NOMO-1 (cell line): ENCODE measurements at regions not wholly inside any gene's neighbourhood (a gene's known extent, or its start where the extent isn't known, plus 50 kb on each side); places are given as distances from the start of the nearest gene placed in this dataset.
"Not testable (repeated sequence)": the region's sequence is repeated elsewhere in the genome, so short reads cannot be mapped to it uniquely, and the experiment has no call there.

ENCODE experiments used
- DNase-seq, 2 experiments: peaks; one replicate each; lab custom pipeline; 2025; ENCODE audit not compliant: unreplicated experiment in 2 of 2; lab: John Stamatoyannopoulos, UW

DNA sequence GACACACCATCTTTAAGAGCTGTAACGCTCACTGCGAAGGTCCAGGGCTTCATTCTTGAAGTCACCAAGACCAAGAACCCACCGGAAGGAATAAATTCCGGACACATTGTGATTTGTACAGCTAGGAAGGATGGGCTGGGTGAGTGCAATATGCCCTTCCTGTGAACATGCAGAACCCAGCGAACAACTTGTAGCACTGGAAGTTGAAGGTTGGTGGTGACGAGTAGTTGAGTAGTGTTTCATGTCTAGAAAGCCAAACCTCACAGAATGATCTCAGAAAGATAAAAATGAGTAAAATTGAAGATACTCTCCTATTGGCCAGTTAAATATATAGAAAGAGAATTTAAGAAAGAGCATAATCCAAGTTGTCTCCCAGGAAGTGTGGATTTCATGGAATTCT, 462.2 kb upstream of the CFAP20DC start:
- no peak for DNase-seq

DNA sequence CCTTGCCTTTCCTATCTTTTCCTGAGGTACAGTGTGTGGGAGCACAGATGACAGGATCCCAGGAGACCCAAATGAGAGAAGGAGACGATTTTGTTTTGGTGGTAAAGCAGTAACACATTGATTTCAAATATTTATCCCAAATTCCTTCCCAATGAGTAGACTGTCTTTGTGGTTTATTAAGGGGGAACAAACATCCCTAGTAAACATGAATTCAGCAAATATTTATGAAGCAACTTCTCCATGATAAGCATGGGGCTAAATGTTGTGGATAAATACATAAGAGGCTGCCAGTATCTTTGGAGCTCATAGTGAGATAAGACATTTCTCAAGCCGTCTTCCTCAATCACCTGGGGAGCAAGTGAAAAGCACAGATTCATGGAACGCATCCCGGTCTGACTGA, 460.8 kb upstream of the CFAP20DC start:
- no peak for DNase-seq

DNA sequence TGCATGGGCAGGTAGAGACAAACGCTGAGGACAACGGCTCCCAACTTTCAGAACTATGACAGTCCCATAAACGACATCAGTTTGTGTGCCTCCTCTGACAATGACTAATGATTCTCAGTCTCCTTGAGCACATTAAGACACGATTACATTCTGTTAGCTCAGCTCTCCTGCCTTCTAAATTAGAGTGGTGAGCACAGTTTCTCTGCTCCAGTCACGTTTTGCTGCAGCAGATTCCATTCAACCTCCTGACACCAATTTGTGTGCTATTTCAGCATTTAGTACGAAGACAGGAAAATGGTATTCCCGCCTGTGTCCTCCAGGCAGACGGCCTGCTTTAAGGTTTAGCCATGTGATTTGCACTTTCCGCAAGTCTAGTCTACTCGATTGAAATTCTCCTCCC, 458.4 kb upstream of the CFAP20DC start:
- no peak for DNase-seq

DNA sequence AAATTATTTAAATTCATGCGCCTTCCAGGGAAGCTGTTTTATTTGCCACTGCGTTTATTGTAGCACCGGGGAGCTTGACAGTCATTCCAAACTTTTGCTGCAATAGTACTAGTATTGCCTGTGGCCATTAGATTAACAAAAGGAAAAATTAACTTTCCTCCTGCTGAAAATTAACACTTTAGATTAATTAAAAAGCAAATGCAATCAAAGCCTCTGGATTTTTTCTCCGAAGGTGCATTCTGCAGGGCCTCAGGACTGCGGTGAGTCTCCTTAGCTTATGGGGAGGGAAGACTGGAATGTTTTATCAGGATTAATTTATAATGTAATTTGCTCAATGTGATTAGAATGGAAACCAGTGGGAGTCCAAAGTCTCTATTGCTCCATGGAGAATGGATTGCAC, 456.4 kb upstream of the CFAP20DC start:
- no peak for DNase-seq

DNA sequence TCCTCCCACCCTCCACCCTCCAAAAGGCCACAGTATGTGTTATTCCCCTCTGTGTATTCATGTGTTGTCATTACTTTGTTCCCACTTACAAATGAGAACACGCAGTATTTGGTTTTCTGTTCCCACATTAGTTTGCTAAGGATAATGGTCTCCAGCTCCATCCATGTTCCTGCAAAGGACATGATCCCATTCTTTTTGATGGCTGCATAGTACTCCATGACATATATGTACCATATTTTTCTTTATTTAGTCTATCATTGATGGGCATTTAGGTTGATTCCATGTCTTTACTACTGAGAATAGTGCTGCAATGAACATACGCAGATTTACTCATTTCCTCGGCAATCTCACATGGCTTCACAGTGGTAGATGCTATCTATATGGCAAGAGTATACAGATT, 453.6 kb upstream of the CFAP20DC start:
- DNase-seq, result no peak

DNA sequence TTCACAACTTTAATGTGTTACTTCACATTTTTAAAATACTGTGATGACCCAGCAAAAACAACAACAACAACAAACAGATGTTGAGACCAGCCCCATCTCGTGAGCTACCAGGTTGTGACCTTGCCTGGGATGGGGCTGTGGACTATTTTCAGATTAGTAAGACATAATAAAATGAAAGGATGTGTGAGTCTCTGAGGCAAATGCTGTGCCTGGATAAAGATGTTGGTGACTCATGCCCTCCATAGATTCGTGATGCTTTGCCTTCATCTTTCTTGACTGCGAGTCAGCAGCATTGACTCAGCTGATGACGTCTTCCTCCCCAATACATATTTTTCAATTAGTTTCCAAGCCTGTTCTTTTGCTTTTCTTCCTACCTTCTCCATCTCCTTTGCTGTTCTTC, 453.0 kb upstream of the CFAP20DC start:
- no peak for DNase-seq

DNA sequence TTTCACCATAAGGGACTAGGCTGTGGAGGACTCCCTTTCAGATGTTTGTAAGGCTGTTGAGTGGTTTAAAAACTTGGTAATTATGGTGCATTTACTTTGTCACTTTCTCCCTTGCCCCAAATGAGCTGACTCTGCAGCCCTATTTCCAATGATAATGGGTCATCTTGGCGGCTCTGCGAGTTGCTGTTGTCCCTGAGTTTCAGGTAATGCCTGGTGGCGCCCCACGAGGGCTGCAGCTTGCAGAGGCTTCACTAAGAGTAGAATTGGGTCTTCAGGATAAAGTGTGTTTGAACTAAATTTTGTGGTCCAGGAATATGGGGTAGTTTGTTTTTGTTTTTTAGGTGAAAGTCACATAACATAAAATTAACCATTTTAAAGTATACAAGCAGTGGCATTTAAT, 450.1 kb upstream of the CFAP20DC start:
- no peak for DNase-seq

DNA sequence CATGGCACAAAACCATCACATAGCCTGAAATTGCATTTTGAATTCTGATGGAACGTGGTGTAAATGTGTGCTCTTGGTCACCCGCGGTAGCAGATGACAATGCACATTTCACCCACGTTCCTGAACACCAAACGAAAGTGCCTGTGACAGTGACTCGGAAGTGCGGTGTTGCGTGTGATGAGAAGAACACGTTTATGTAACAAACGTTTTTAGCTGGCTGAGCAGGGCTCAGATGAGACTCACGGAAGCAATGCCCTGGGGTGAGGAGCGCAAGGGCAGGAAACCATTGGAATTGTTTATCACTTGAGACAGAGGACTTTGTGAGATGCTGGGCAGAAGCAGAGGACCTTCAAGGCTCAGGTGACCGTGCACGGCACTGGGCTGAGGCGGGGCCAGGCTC, 449.2 kb upstream of the CFAP20DC start:
- no peak for DNase-seq

DNA sequence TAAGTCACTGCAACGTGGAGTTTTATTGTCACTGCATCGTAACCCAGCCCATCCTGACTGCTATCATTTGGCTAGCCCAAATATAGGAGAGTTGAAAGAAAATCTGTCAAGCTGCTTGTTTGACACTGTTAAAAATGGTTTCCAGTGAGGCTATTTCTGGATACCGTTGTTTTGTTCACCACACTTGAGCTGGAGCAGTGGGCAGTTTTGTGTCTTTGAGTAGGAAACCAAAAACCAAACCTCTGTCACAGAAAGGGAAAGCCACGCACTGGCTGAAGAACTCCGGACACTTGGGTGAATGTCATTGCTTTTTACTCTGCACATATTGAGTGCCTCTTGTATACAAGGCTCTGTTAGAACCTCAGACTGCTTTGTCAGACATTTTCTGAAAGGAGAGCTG, 446.4 kb upstream of the CFAP20DC start:
- no peak for DNase-seq

DNA sequence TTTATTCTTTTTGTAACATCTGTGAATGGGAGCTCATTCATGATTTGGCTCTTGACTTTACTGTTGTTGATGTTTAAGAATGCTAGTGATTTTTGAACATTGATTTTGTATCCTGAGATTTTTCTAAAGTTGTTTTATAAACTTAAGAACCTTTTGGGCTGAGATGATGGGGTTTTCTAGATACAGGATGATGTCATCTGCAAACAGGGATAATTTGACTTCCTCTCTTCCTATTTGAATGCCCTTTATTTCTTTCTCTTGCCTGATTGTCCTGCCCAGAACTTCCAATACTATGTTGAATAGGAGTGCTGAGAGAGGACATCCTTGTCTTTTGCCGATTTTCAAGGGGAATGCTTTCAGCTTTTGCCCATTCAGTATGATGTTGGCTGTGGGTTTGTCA, 445.1 kb upstream of the CFAP20DC start:
- not testable (repeated sequence) for DNase-seq

DNA sequence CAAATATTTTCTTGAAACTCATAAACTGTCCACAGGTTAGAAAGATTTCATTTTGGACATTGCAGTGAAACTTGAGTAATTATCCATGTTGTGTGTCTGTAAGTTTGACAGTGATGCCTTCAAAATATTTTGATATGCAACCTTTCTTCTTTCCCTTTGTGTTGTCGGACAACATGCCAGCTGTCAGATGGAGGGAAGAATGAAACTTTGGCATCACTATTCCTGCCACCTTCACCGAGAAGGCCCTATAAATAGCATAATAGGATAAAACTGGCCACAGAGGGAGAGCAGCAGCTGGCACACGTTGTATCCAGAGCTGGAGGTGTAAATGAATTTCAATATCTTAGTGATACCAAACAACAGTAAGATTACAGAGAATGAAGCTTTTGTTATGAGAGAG, 436.7 kb upstream of the CFAP20DC start:
- no peak for DNase-seq

DNA sequence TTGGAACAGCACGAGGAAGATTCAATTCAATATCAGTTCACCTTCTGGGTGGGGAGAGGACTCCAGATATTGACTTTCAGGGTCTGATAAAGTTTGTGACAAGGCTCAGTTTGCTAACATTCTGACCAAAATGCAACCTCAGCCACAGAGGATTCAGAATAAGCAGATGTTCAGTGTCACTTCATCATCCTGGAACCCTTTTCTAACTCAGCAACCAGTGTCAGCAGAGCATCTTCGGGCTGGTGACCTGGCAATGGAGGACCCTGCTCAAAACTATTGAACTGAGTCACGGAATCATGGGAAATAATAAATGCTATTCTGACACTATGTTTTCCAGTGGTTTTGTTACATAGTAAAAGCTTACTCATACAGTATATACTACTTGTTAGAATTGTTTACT, 433.4 kb upstream of the CFAP20DC start:
- no peak for DNase-seq

DNA sequence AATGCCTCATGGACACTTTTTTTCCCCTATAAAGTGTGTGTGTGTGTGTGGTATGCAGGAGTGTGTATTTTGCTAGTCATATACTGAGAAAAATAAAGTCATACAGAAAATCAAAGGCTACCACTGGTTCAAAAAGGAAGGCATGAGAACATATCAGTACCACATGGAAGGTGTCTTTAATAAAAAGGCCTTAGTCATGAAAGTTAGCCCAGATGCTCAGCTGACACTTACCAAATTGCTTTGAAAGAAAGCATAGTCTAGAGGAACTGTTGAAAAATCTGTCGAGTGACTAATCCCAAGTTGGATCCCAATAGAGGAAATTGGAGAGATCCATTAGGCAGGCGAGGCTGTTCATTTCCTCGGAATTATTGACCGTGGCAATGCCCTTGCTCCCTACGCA, 432.9 kb upstream of the CFAP20DC start:
- DNase-seq, result no peak

DNA sequence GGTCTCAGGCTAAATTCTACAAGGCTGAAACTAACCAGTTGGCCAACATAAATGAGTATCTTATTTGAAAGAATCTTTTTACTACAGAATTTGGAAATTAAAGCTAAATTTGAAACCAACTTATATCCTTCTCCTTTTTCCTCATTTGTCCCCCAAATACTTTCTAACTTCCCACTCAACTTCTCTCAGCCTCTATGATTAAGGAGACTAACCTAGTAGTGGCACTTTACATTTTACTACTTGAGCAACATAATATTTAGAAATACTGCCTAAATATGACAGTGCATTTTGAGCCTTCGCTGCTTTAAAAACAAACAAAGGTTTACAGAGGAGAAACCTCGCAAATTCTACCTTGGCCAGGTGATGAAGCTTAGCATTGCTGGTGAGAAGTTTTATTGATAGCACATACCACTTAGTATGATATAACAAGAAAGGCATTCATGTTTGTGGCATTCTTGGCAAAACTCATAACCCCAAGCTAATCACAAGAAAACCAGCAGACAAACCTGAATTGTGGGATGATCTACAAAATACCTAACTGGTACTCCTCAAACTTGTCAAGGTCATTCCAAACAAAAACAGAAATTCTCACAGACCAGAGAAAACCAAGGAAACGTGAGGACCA, 432.1 kb upstream of the CFAP20DC start:
- DNase-seq, result no peak

DNA sequence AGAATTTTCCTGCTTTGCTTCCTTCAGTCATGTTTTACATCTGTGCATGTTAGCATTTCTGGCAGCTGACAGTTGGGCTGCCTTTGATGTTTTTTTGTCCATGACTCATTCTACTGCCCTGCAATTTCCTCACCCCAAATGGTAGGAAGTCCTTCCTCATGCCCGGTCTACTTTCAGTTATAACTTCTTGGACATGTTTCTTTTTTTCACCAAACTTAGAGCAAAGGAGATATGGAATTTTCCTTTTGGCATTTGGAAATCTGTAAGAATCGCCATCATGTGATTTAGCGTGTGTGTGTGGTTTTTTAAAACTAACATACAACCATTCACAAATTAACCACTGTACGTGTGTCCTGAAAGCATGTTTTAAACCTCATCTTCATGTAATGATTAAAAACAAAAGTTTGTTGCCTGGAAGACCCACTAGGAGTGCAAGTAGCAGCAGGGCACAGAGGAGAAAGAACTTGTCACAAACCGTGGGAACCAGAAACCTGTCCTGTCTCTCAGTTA, 430.7 kb upstream of the CFAP20DC start:
- DNase-seq, result peak; percentile 43 to 75

DNA sequence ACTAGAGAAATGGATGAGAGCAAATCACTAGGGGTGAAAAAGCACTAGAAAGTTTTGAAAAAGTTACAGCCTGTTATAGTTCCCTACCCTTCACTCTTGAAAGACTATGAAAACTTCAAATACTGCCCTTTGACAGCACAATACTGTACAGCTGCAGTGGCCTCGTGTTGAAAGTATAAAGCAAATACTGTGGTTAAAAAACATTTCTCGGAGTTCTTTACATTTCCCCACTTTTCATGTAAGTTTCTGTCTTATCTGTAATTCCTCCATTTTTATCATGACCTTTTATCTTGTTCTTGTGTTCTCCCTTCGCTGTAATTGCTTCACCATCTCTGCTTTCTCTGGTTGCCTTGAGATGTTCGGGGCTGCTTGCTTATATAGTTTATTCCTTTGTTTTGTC, 423.8 kb upstream of the CFAP20DC start:
- no peak for DNase-seq

DNA sequence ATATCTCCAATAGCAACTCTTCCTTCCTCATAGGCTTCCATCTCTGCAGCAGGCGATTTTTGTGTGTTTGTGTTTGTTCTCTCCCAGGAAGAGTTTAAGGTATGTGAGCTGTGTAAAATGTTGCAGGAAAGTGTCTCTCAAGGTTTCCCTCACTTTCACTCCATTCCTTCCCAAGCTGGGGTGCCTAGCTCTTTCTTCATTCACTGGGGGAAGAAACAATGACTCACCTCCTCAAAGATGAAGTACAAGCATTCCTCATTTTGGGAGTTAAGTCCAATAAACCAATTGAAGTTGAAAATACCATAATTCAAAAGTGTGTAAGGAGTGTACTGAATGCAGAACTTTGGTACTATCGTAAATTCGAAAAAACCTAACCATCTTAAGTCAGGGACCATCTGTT, 422.7 kb upstream of the CFAP20DC start:
- no peak for DNase-seq

DNA sequence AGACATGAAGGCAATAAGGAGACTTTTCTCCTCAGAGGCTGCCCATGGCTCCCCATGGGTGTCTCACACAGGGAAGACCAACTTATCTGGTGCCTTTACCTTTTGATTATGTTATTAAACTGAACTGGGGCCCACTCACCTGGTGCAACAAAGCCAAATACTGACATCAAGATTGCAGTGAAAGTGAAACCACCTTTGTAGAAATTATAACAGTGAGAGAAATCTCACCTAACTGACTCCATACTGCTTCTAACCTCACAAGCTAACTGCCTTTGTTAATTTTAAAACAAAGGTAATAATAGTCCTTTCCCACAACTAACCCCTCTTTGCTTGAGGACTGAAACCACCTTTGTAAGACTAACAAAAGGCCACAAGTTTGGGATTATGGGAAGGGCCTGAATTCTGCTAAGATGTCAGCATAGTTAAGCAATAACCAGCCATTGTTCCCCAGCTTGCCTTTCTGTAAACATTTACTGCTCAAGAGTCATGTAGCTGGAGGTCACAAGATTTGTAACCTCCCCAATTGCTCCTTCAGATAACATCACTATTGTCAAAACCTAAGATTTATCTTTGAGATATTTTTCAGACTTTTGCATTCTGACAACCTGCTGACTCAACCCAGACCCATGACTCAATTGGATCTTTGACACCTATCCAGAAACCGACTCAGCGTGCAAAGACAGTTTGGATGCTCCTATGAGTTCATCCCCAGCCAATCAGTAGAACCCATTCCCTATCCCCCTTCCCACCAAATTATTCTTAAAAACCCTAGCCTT, 420.3 kb upstream of the CFAP20DC start:
- no peak for DNase-seq

DNA sequence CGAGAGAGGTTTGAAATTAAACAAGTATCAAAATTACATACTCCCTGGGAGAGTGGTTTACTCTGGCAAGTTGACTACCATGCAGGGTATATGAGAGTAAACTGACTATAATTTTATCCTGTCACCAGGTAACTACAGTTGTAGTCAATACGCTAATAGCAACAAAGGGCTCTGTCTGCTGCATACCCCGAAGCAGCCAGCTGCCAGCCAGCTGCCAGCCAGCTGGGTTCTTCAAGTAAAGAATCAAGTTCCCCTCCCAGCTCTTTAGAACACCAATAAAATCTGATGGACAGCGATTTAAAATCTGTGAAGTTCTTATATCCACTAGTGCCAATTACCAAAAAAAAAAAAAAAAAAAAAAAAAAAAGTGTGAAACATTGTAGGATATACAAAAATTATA, 417.7 kb upstream of the CFAP20DC start:
- DNase-seq, result no peak

DNA sequence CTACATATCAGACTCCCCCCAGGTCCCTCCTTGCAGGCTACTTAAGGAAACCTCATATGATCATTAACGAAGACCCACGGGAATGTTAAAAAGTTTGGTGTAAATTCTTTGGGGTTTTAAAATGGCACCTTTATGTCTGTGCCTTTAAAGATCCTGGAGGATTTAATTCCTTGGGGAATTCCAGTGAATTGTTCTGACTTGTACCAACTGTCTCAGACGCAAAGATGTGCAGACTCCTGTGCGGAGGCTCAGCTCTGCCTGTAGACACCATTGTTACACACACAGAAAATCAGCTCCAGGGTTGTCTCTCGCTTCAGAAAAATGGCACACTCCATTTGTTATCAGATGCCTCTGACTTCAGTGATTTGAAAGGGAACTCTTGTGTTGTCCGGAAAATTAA, 414.4 kb upstream of the CFAP20DC start:
- DNase-seq, result no peak

DNA sequence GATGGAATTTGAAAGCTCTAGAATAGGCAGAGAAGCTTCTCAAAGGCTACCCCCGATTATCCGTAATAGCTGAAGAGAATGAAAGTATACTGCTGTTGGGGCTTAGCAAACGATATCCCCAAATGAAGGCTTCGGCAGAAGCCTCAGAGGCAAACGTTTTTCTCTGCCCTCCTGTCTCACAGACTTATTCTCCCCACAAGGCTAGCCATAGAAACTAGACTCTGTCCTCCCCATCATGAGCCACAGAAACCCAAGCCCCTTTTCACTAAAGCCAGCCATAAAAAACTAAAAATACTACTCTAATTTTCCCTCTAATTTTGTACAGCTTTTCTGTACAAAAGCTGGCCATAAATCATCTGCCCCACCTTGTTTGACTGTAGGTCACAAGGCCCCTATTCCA, 413.4 kb upstream of the CFAP20DC start:
- DNase-seq, result no peak

DNA sequence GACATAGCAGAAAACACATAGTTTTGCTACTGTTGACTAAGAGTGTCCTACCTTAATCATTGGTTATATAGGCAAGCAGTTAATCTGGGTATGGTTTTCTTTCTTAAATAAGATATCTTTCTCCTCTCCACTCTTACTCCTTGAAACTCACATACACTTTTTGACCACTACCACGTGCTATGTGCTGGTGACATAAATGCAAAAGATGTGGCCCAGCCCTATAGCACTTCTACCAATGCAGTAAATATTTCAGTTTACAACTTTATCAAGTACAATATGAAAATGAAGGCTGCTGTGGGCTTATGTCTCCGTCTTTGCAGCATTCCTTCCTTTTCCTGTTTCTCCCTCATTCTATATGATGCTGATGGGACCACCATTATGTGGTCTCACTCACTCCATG, 410.2 kb upstream of the CFAP20DC start:
- no peak for DNase-seq
